GM18907 (cell line): ENCODE measurements at regions not wholly inside any gene's neighbourhood (a gene's known extent, or its start where the extent isn't known, plus 50 kb on each side); places are given as distances from the start of the nearest gene placed in this dataset.
"Not testable (repeated sequence)": the region's sequence is repeated elsewhere in the genome, so short reads cannot be mapped to it uniquely, and the experiment has no call there.

Experiments
- ATAC-seq: cut with Tn5 transposase; IDR thresholded peaks from one replicate; pipeline ENCODE4 v1.9.1; 2021; ENCODE audit warnings: mild to moderate bottlenecking, moderate library complexity; ENCODE audit not compliant: unreplicated experiment

GRCh38 chr20:5492937-5493336 is 117.9 kb downstream of the GPCPD1 start:
- ATAC-seq = no peak

- ATAC-seq = no peak
These were observed 119.4 kb downstream of the GPCPD1 start for GRCh38 chr20:5491455-5491854.

GRCh38 chr20:5489601-5490000 is 121.2 kb downstream of the GPCPD1 start:
- no peak for ATAC-seq

GRCh38 chr20:5488823-5489222 is 122.0 kb downstream of the GPCPD1 start:
- ATAC-seq = no peak

GRCh38 chr20:5486377-5487054 is 124.3 kb downstream of the GPCPD1 start:
- ATAC-seq = peak; percentile 60

- no peak for ATAC-seq
These were observed 125.9 kb downstream of the GPCPD1 start for GRCh38 chr20:5484926-5485325.

- ATAC-seq = no peak
These were observed 126.5 kb downstream of the GPCPD1 start for GRCh38 chr20:5484346-5484745.

GRCh38 chr20:5482791-5483190 is 128.0 kb downstream of the GPCPD1 start:
- no peak for ATAC-seq

GRCh38 chr20:5481872-5482271 is 128.9 kb downstream of the GPCPD1 start:
- ATAC-seq = no peak

- ATAC-seq = no peak
These were observed 129.8 kb downstream of the GPCPD1 start for GRCh38 chr20:5480824-5481600.

- no peak for ATAC-seq
These were observed 135.9 kb downstream of the GPCPD1 start for GRCh38 chr20:5474646-5475550.

- ATAC-seq = not testable (repeated sequence)
These were observed 138.9 kb downstream of the GPCPD1 start for GRCh38 chr20:5471866-5472265.

GRCh38 chr20:5471368-5471767 is 139.4 kb downstream of the GPCPD1 start:
- ATAC-seq = no peak

- no peak for ATAC-seq
These were observed 139.9 kb downstream of the GPCPD1 start for GRCh38 chr20:5470943-5471342.

- ATAC-seq = no peak
These were observed 140.3 kb downstream of the GPCPD1 start for GRCh38 chr20:5470458-5470857.

GRCh38 chr20:5469111-5469510 is 141.7 kb downstream of the GPCPD1 start:
- no peak for ATAC-seq

GRCh38 chr20:5467086-5467485 is 143.7 kb downstream of the GPCPD1 start:
- ATAC-seq = no peak

GRCh38 chr20:5465604-5465927 is 145.2 kb downstream of the GPCPD1 start:
- ATAC-seq = no peak

- no peak for ATAC-seq
These were observed 145.8 kb downstream of the GPCPD1 start for GRCh38 chr20:5464901-5465603.

GRCh38 chr20:5463007-5463686 is 146.4 kb upstream of the PROKR2 start:
- ATAC-seq = no peak
